SU-DHL-6 (cell line): ENCODE measurements at regions not wholly inside any gene's neighbourhood (a gene's known extent, or its start where the extent isn't known, plus 50 kb on each side); places are given as distances from the start of the nearest gene placed in this dataset.

Experiments used
- EZH2phosphoT487 ChIP-seq: fragments of 200-600 bp; sonication (generic), shearing (Covaris generic); conservative IDR thresholded peaks from 2 replicates; pipeline ENCODE4 v1.6.1; 2018; ENCODE audit warnings: mild to moderate bottlenecking, antibody characterized with exemption, low read length, moderate library complexity, mixed read lengths
- TF ChIP-seq, protein P1 (sequence below): fragments of 200-600 bp; sonication (generic); IDR thresholded peaks from one replicate; pipeline ENCODE4 v1.5.1; 2017; ENCODE audit warnings: antibody characterized with exemption, mild to moderate bottlenecking, low read length, moderate library complexity; ENCODE audit not compliant: insufficient read depth, poor library complexity, severe bottlenecking

DNA sequence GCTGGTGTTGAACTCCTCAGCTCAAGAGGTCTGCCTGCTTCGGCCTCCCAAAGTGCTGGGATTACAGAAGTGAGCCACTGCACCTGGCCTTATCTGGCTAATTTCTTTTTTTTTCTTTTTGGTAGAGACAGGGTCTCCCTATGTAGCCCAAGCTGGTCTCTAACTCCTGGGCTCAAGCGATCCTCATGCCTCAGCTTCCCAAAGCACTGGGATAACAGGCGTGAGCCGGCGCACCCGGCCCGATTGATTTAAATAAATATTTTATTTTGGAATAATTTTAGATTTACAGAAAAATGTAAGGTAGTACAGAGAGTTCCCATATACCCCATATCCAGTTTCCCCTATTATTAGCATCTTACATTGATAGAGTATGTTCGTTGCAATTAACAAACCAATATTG is 155.0 kb upstream of the MVB12B start:
- TF ChIP-seq, protein P1, sequence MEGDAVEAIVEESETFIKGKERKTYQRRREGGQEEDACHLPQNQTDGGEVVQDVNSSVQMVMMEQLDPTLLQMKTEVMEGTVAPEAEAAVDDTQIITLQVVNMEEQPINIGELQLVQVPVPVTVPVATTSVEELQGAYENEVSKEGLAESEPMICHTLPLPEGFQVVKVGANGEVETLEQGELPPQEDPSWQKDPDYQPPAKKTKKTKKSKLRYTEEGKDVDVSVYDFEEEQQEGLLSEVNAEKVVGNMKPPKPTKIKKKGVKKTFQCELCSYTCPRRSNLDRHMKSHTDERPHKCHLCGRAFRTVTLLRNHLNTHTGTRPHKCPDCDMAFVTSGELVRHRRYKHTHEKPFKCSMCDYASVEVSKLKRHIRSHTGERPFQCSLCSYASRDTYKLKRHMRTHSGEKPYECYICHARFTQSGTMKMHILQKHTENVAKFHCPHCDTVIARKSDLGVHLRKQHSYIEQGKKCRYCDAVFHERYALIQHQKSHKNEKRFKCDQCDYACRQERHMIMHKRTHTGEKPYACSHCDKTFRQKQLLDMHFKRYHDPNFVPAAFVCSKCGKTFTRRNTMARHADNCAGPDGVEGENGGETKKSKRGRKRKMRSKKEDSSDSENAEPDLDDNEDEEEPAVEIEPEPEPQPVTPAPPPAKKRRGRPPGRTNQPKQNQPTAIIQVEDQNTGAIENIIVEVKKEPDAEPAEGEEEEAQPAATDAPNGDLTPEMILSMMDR, result no peak
- no peak for TF ChIP-seq EZH2phosphoT487
